Skin of body (tissue), 1 donor: ENCODE measurements at regions not wholly inside any gene's neighbourhood (a gene's known extent, or its start where the extent isn't known, plus 50 kb on each side); places are given as distances from the start of the nearest gene placed in this dataset.
"Not testable (repeated sequence)": the region's sequence is repeated elsewhere in the genome, so short reads cannot be mapped to it uniquely, and the experiment has no call there.

Experiments used
- DNase-seq: peaks from one replicate; lab custom pipeline; 2025; lab: John Stamatoyannopoulos, UW

GRCh38 chr3:40886660-40887425 is 312.5 kb upstream of the CTNNB1 start:
- no peak for DNase-seq

- DNase-seq: no peak
These were observed 308.1 kb upstream of the CTNNB1 start for GRCh38 chr3:40891186-40891585.

- DNase-seq: no peak
These were observed 304.2 kb upstream of the CTNNB1 start for GRCh38 chr3:40895109-40895508.

- no peak for DNase-seq
These were observed 300.0 kb upstream of the CTNNB1 start for GRCh38 chr3:40899286-40899712.

- DNase-seq: no peak
These were observed 298.0 kb upstream of the CTNNB1 start for GRCh38 chr3:40901298-40901697.

DNA sequence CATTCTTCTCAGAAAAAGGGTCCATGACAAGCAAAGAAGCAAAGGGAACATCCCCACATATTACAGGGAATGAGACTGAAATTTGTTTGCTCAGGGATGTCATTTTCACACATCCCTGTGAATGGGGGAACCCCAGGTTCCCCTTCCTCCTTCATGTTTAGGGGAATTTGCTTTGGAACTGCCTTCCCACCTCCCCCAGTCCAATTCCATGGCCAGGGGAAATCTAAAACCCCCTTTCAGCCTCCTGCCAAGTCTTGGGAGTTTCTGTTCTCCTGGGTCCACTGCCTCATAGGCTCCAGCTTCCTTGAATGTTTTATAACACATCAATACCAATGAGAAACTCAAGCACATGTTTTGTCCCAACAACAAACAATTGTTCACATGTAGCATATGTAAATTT is 297.5 kb upstream of the CTNNB1 start:
- DNase-seq: no peak

- not testable (repeated sequence) for DNase-seq
These were observed 291.3 kb upstream of the CTNNB1 start for GRCh38 chr3:40907907-40908465.

GRCh38 chr3:40908612-40909011 is 290.7 kb upstream of the CTNNB1 start:
- no peak for DNase-seq

DNA sequence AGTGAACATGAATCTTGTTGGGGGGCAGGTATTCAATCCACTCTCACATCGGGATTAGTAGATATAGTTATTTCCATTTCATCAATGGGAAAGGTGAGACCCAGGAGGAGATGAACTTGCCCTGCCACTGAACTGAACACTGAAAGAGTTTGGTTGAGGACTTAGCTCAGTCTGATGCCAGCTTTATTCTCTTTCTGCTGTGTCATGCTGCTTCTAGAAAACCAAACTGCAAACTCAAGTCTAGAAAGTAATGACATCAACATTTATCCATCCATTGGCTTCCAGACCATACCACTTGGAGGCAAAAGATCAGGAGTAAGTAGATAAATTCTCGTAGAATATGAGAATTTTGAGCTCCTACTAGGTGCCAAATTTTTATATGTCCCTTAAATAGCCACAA is 288.0 kb upstream of the CTNNB1 start:
- DNase-seq: no peak

DNA sequence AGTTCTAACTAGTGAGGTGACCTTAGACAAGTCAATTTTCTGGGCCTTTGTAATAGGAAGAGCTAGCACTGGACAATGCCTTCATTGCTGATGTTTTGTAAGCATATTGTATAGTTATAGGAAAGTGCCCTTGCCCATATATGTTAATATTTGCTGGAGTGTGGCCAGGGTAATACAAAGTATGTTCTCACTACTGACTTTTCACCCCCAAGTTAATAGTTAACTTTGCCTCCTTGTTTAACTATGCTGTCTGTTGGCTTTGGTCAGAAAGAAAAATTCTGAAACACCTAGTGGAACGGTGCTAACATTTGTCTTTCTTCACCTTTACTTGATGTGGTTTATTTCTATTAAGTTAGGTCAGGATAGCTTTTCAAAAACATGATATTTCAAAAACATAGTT is 287.4 kb upstream of the CTNNB1 start:
- DNase-seq: no peak

- DNase-seq: no peak
These were observed 286.8 kb upstream of the CTNNB1 start for GRCh38 chr3:40912461-40912860.

GRCh38 chr3:40913192-40913591 is 286.1 kb upstream of the CTNNB1 start:
- DNase-seq: no peak

DNA sequence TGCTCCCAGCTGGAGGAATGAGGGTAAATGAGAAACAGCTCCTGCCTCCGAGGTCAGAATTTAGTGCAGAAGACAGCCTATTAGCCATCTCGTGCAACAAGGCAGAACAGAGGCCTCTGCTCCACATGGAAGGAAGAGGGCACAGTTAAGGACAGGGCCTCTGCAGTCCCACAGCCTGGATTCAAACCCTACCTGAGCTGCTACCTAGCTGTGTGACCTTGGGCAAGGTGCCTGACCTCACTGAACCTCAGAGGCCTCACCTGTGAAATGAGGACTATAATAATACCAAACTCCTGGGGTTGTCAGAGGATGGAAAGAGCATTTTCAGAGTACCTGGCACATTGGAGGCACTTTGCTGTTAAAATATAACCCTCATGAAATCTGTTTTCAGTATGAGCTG is 285.7 kb upstream of the CTNNB1 start:
- no peak for DNase-seq

DNA sequence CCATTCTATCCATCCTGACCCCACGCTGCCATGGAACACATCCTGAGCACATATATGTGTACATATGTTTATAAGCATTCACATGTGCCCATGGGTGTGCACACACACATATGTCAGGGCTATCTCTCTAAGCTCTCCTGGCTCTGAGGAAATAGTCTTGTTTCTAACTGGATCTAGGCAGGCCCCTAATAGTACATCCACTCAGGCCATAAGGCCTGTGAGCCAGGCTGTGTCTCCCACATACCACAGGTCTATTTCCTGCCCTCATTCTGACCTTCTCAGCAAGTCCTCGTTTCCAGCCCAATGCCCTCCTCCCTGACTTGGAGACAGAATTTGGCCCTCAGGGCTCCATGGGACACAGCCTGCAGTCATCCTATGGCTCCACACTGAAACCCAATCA is 284.8 kb upstream of the CTNNB1 start:
- no peak for DNase-seq

- DNase-seq: no peak
These were observed 283.9 kb upstream of the CTNNB1 start for GRCh38 chr3:40915346-40915865.

GRCh38 chr3:40920041-40920440 is 279.3 kb upstream of the CTNNB1 start:
- no peak for DNase-seq

DNA sequence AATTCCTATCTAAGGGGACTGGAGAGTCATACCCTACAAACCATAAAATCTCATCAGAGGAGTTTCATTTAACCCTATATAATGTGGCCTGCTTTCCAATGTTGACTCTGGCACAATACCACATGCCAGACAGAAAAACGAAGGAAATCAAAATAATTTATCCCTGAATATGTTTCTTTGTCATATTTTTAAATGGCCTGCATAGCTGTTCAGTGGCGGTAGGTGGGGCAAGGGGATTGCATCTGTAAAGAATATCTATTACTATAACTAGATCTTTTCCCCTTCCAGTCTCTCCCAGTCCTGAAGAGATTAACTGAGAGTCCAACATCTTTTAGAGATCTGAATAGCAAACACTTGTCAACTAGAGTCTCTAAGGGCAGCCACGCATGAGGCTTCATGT is 278.1 kb upstream of the CTNNB1 start:
- DNase-seq: no peak

- DNase-seq: no peak
These were observed 276.2 kb upstream of the CTNNB1 start for GRCh38 chr3:40923143-40923542.

GRCh38 chr3:40923651-40924050 is 275.7 kb upstream of the CTNNB1 start:
- DNase-seq: no peak

GRCh38 chr3:40924559-40925141 is 274.7 kb upstream of the CTNNB1 start:
- no peak for DNase-seq

GRCh38 chr3:40925231-40925630 is 274.1 kb upstream of the CTNNB1 start:
- DNase-seq: no peak

GRCh38 chr3:40930131-40930538 is 269.2 kb upstream of the CTNNB1 start:
- no peak for DNase-seq

GRCh38 chr3:40930756-40931155 is 268.5 kb upstream of the CTNNB1 start:
- no peak for DNase-seq
